HFFc6 (cell line): ENCODE measurements at regions not wholly inside any gene's neighbourhood (a gene's known extent, or its start where the extent isn't known, plus 50 kb on each side); places are given as distances from the start of the nearest gene placed in this dataset.

Source experiments
- DNase-seq: peaks from one replicate; pipeline ENCODE4 v3.0.0-alpha.2; 2018
- H3K27ac Mint-ChIP-seq: 2 replicates; pipeline ENCODE4 v1.8.0; 2020; ENCODE audit warnings: mild to moderate bottlenecking, mixed read lengths
- H3K27me3 Mint-ChIP-seq: 2 replicates; pipeline ENCODE4 v1.8.0; 2021; ENCODE audit warnings: mild to moderate bottlenecking, moderate library complexity, mixed read lengths; ENCODE audit not compliant: insufficient read depth
- H3K36me3 Mint-ChIP-seq: 2 replicates; pipeline ENCODE4 v1.8.0; 2021; ENCODE audit warnings: low read depth, mixed read lengths
- H3K4me1 Mint-ChIP-seq: 2 replicates; pipeline ENCODE4 v1.8.0; 2020; ENCODE audit warnings: low read depth, mixed read lengths
- H3K4me3 Mint-ChIP-seq: 2 replicates; pipeline ENCODE4 v1.8.0; 2020; ENCODE audit warnings: mild to moderate bottlenecking, moderate library complexity, mixed read lengths
- H3K9me3 Mint-ChIP-seq: 2 replicates; pipeline ENCODE4 v1.8.0; 2020; ENCODE audit warnings: mild to moderate bottlenecking, mixed read lengths
- CTCF ChIP-seq: fragments of 200-600 bp; sonication (generic); IDR thresholded peaks from 2 replicates; pipeline ENCODE4 v1.5.0; 2021; ENCODE audit warnings: antibody characterized with exemption, mild to moderate bottlenecking

- Mint-ChIP-seq H3K9me3 (no peaks in the 10 kb centered on the region), H3K27me3 (peaks cover 5% of the 10 kb centered on the region), H3K4me1 (peaks cover 4% of the 10 kb centered on the region; the same call in 1 of the 2 replicates), H3K27ac (no peak overlapping the region), H3K4me3 (no peak overlapping the region), H3K36me3 (no peaks in the 10 kb centered on the region)
- no peak for TF ChIP-seq CTCF
- DNase-seq = no peak
These were observed 94.2 kb upstream of the RESF1 start for GRCh38 chr12:31865023-31865422.

GRCh38 chr12:31861360-31861759 lies 97.9 kb upstream of the RESF1 start:
- peaks cover 5% of the 10 kb centered on the region for H3K27me3 Mint-ChIP-seq
- no peak overlapping the region for H3K4me3 Mint-ChIP-seq
- no peak overlapping the region for H3K27ac Mint-ChIP-seq
- H3K4me1 Mint-ChIP-seq = no peaks in the 10 kb centered on the region
- DNase-seq = no peak
- no peaks in the 10 kb centered on the region for H3K9me3 Mint-ChIP-seq
- H3K36me3 Mint-ChIP-seq = no peaks in the 10 kb centered on the region
- TF ChIP-seq CTCF = no peak

- H3K9me3 Mint-ChIP-seq = no peaks in the 10 kb centered on the region
- no peaks in the 10 kb centered on the region for H3K36me3 Mint-ChIP-seq
- TF ChIP-seq CTCF = no peak
- no peaks in the 10 kb centered on the region for H3K4me1 Mint-ChIP-seq
- H3K27me3 Mint-ChIP-seq = peaks cover 5% of the 10 kb centered on the region; the same call in 1 of the 2 replicates
- no peak overlapping the region for H3K4me3 Mint-ChIP-seq
- no peak overlapping the region for H3K27ac Mint-ChIP-seq
- no peak for DNase-seq
These were observed 98.8 kb upstream of the RESF1 start for GRCh38 chr12:31860401-31860800.

- no peaks in the 10 kb centered on the region for H3K36me3 Mint-ChIP-seq
- no peak for TF ChIP-seq CTCF
- no peak for DNase-seq
- H3K27ac Mint-ChIP-seq = no peak overlapping the region
- no peaks in the 10 kb centered on the region for H3K4me1 Mint-ChIP-seq
- H3K4me3 Mint-ChIP-seq = no peak overlapping the region
- H3K27me3 Mint-ChIP-seq = peaks cover 5% of the 10 kb centered on the region; the same call in 1 of the 2 replicates
- no peaks in the 10 kb centered on the region for H3K9me3 Mint-ChIP-seq
These were observed 99.8 kb upstream of the RESF1 start for GRCh38 chr12:31859232-31859977.

GRCh38 chr12:31855427-31855826 lies 103.8 kb upstream of the RESF1 start:
- H3K9me3 Mint-ChIP-seq = peaks cover 15% of the 10 kb centered on the region
- no peak for DNase-seq
- no peak overlapping the region for H3K4me3 Mint-ChIP-seq
- H3K36me3 Mint-ChIP-seq = peaks cover 4% of the 10 kb centered on the region; the same call in 1 of the 2 replicates
- H3K27me3 Mint-ChIP-seq = peaks cover 2% of the 10 kb centered on the region; the same call in 1 of the 2 replicates
- H3K27ac Mint-ChIP-seq = no peak overlapping the region
- TF ChIP-seq CTCF = no peak
- H3K4me1 Mint-ChIP-seq = no peaks in the 10 kb centered on the region
